Smooth muscle cell (in vitro differentiated cells): ENCODE measurements at regions not wholly inside any gene's neighbourhood (a gene's known extent, or its start where the extent isn't known, plus 50 kb on each side); places are given as distances from the start of the nearest gene placed in this dataset.

Experiments
- DNase-seq: peaks from one replicate; lab custom pipeline; 2025; ENCODE audit not compliant: unreplicated experiment; lab: John Stamatoyannopoulos, UW
- H2AFZ ChIP-seq: fragments of 200-600 bp; sonication (generic); 2 replicates; pipeline ENCODE4 v1.6.0; 2016; ENCODE audit warnings: antibody characterized with exemption, low read depth, mild to moderate bottlenecking
- H3F3A ChIP-seq: fragments of 200-600 bp; sonication (generic); 2 replicates; pipeline ENCODE4 v1.6.0; 2017; ENCODE audit warnings: antibody characterized with exemption, low read depth
- H3K27ac ChIP-seq: fragments of 200-600 bp; sonication (generic); 2 replicates; pipeline ENCODE4 v1.5.1; 2016; ENCODE audit warnings: low read depth, mild to moderate bottlenecking
- H3K27me3 ChIP-seq: fragments of 200-600 bp; sonication (generic); 2 replicates; pipeline ENCODE4 v1.6.1; 2016; ENCODE audit warnings: low read depth, mild to moderate bottlenecking
- H3K36me3 ChIP-seq: fragments of 200-600 bp; sonication (generic); 2 replicates; pipeline ENCODE4 v1.5.1; 2016; ENCODE audit warnings: low read depth
- H3K4me1 ChIP-seq: fragments of 200-600 bp; sonication (generic); 2 replicates; pipeline ENCODE4 v1.5.1; 2016; ENCODE audit warnings: low read depth
- H3K4me2 ChIP-seq: fragments of 200-600 bp; sonication (generic); 2 replicates; pipeline ENCODE4 v1.6.0; 2016; ENCODE audit warnings: mild to moderate bottlenecking
- H3K4me3 ChIP-seq: fragments of 200-600 bp; sonication (generic); 2 replicates; pipeline ENCODE4 v1.5.1; 2016; ENCODE audit warnings: mild to moderate bottlenecking
- H3K79me2 ChIP-seq: fragments of 200-600 bp; sonication (generic); 2 replicates; pipeline ENCODE4 v1.6.0; 2016; ENCODE audit warnings: low read depth, mild to moderate bottlenecking
- H3K9ac ChIP-seq: fragments of 200-600 bp; sonication (generic); 2 replicates; pipeline ENCODE4 v1.6.0; 2016; ENCODE audit warnings: low read depth
- H3K9me3 ChIP-seq: fragments of 200-600 bp; sonication (generic); replicated peaks from 2 replicates; pipeline ENCODE4 v1.5.1; 2016; ENCODE audit warnings: low read depth
- H4K20me1 ChIP-seq: fragments of 200-600 bp; sonication (generic); 2 replicates; pipeline ENCODE4 v1.6.0; 2016; ENCODE audit warnings: low read depth
- WGBS: methylation state at CpG from one replicate; pipeline ENCODE4 v1.1.7; 2016; ENCODE audit warnings: low lambda C conversion rate; 5-methylcytosine and 5-hydroxymethylcytosine counted together
- TF ChIP-seq, protein P1 (sequence below): fragments of 200-600 bp; sonication (generic); IDR thresholded peaks from 2 replicates; pipeline ENCODE4 v1.5.1; 2017; ENCODE audit warnings: borderline replicate concordance, mild to moderate bottlenecking, antibody characterized with exemption; ENCODE audit not compliant: insufficient read depth, poor library complexity, severe bottlenecking

DNA sequence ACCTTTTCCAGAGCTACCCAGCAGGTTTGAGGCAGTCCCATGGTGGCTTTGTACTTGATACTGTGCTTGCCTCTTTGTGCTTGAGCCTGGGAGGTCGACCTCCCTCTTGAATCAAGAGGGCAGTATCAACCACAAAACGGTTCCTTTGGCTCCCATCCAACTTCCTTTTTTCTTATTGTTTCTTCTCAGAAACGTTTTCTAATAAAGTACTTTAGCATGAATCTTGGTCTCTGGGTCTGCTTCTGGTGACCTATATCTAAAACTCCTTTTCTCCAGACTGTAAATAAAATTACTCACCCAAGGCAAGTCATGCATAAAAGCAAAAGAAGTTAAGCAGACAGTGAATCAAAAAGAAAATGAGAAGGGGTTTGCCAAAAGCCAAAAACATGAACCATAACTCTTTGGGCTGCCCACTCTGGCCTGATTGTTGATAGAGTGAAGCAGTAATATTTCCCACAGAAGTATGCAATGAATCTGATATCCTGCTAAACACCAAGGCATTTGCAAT is 112.2 kb upstream of the SLC4A7 start:
- no peak for DNase-seq

DNA sequence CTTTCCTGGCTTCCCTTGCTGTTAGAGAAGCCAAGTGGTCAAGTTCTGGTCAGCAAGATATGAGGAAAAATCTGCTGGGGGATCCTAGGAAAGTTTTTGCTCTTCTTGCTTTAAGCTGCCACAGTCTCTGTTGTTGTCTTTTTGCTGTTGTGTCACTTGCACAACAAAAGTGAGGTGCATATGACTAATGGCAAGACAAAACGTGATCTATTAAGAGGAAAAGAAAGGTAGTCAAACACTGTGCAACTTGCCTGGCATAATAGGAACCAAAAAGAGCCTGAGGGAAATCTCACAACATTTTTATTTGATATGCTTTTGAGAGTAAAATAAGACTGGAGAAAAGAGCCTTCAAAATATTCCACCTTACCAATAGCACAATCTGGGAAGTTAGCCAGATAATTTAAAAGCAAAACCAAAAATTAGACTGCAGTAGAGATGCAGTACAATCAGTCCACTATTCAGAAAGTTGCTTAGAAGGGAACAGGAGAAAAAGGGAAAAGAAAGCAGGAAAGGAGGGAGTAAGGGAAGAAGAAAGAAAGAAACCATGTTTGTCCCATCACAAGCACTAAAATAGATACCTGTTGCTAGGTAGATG is 110.0 kb upstream of the SLC4A7 start:
- WGBS: 87% methylated on average over 1 of the region's 1 CpG
- TF ChIP-seq, protein P1, sequence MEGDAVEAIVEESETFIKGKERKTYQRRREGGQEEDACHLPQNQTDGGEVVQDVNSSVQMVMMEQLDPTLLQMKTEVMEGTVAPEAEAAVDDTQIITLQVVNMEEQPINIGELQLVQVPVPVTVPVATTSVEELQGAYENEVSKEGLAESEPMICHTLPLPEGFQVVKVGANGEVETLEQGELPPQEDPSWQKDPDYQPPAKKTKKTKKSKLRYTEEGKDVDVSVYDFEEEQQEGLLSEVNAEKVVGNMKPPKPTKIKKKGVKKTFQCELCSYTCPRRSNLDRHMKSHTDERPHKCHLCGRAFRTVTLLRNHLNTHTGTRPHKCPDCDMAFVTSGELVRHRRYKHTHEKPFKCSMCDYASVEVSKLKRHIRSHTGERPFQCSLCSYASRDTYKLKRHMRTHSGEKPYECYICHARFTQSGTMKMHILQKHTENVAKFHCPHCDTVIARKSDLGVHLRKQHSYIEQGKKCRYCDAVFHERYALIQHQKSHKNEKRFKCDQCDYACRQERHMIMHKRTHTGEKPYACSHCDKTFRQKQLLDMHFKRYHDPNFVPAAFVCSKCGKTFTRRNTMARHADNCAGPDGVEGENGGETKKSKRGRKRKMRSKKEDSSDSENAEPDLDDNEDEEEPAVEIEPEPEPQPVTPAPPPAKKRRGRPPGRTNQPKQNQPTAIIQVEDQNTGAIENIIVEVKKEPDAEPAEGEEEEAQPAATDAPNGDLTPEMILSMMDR: no peak
- Histone ChIP-seq H4K20me1 (no peaks in the 10 kb centered on the region), H3K4me3 (no peak overlapping the region), H3K79me2 (no peaks in the 10 kb centered on the region), H3K4me2 (no peak overlapping the region), H3K9me3 (no peaks in the 10 kb centered on the region), H3K9ac (no peak overlapping the region), H3K4me1 (peaks cover 21% of the 10 kb centered on the region), H3K27me3 (no peaks in the 10 kb centered on the region), H3K27ac (no peak overlapping the region), H3F3A (peaks cover 15% of the 10 kb centered on the region), H2AFZ (no peak overlapping the region), H3K36me3 (no peaks in the 10 kb centered on the region)
- DNase-seq: no peak

More for the DNA sequence above, 112.2 kb upstream of the SLC4A7 start:
- Histone ChIP-seq H2AFZ (peak overlapping the region; percentile 13), H3F3A (no peaks in the 10 kb centered on the region), H3K9ac (peak overlapping the region; percentile 65), H3K9me3 (no peaks in the 10 kb centered on the region), H3K36me3 (no peaks in the 10 kb centered on the region), H3K4me3 (no peak overlapping the region), H3K4me1 (no peaks in the 10 kb centered on the region), H3K4me2 (peak overlapping the region; percentile 32), H3K27ac (peak overlapping the region; percentile 94), H3K27me3 (no peaks in the 10 kb centered on the region), H3K79me2 (no peaks in the 10 kb centered on the region), H4K20me1 (no peaks in the 10 kb centered on the region)
- TF ChIP-seq, protein P1: no peak
- 34% methylated on average over 3 of the region's 3 CpGs for WGBS

DNA sequence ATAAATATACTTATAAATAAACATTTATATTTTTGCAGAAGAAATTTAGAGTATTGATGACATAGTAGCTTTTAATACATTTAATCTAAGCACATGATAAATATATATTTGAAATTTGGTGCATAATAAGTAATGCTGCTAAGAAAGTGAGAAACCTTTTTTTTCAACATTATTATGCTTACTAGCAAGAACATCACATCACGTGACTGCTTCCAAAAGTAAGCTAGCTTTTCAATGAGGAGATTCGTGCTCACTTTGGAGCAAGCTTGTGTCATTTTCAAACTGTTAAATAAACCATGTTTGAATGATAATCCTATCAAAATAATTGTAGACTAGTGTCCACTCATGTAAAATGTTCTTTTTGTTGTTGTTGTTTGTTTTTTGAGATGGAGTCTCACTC is 109.0 kb upstream of the SLC4A7 start:
- no peak for DNase-seq
- peaks cover 21% of the 10 kb centered on the region for H3K4me1 ChIP-seq
- no peaks in the 10 kb centered on the region for H3K9me3 ChIP-seq
- no peak overlapping the region for H2AFZ ChIP-seq
- H3F3A ChIP-seq: peaks cover 15% of the 10 kb centered on the region
- TF ChIP-seq, protein P1: no peak
- H3K9ac ChIP-seq: no peak overlapping the region
- no peaks in the 10 kb centered on the region for H3K36me3 ChIP-seq
- no peak overlapping the region for H3K4me3 ChIP-seq
- H3K27ac ChIP-seq: no peak overlapping the region
- H4K20me1 ChIP-seq: no peaks in the 10 kb centered on the region
- 93% methylated on average over 2 of the region's 2 CpGs for WGBS
- H3K4me2 ChIP-seq: no peak overlapping the region
- no peaks in the 10 kb centered on the region for H3K79me2 ChIP-seq
- no peaks in the 10 kb centered on the region for H3K27me3 ChIP-seq
